HCT116 (cell line): ENCODE measurements at regions not wholly inside any gene's neighbourhood (a gene's known extent, or its start where the extent isn't known, plus 50 kb on each side); places are given as distances from the start of the nearest gene placed in this dataset.

Source experiments
- CBX3 ChIP-seq: IDR thresholded peaks from 2 replicates; pipeline ENCODE4 v1.6.1; 2012; ENCODE audit warnings: low read depth
- EZH2 ChIP-seq: fragments of 200-600 bp; sonication (generic); IDR thresholded peaks from 2 replicates; pipeline ENCODE4 v1.6.1; 2017; ENCODE audit warnings: antibody characterized with exemption, mixed run types
- POLR2A ChIP-seq: IDR thresholded peaks from 2 replicates; pipeline ENCODE4 v1.7.0; 2011; ENCODE audit warnings: borderline replicate concordance; ENCODE audit not compliant: insufficient read depth, insufficient read length; ENCODE audit errors: extremely low read depth
- POLR2AphosphoS5 ChIP-seq: IDR thresholded peaks from 2 replicates; pipeline ENCODE4 v1.6.1; 2011; ENCODE audit warnings: mild to moderate bottlenecking, low read depth, low read length, moderate library complexity
- RAD21 ChIP-seq: IDR thresholded peaks from 2 replicates; pipeline ENCODE4 v1.6.1; 2012; ENCODE audit warnings: low read depth, mild to moderate bottlenecking
- SP1 ChIP-seq: IDR thresholded peaks from 2 replicates; pipeline ENCODE4 v1.6.1; 2012; ENCODE audit warnings: low read depth
- YY1 ChIP-seq: IDR thresholded peaks from 2 replicates; pipeline ENCODE4 v1.6.1; 2011; ENCODE audit warnings: low read length, low read depth, moderate library complexity, mild to moderate bottlenecking; ENCODE audit not compliant: insufficient replicate concordance; ENCODE audit errors: extremely low read depth
- TF ChIP-seq, protein P1 (sequence below), 3 experiments: fragments of 200-600 bp in 1 of 3; sonication (generic) in 1 of 3; IDR thresholded peaks in 2 of 3; conservative IDR thresholded peaks in 1 of 3; 2 replicates each; pipeline ENCODE4 v1.5.1; 2012 to 2017; ENCODE audit warnings: low read depth in 2 of 3, low read length in 2 of 3, antibody characterized with exemption in 1 of 3, borderline replicate concordance in 1 of 3, control low read depth in 1 of 3, mild to moderate bottlenecking in 1 of 3, mixed read lengths in 1 of 3, mixed run types in 1 of 3, moderate library complexity in 1 of 3; ENCODE audit not compliant: insufficient read depth in 1 of 3
- TF ChIP-seq, protein P2 (sequence below): IDR thresholded peaks from 2 replicates; pipeline ENCODE4 v1.6.1; 2012; ENCODE audit warnings: low read depth
- TF ChIP-seq, protein P3 (sequence below): IDR thresholded peaks from 2 replicates; pipeline ENCODE4 v1.6.1; 2012

DNA sequence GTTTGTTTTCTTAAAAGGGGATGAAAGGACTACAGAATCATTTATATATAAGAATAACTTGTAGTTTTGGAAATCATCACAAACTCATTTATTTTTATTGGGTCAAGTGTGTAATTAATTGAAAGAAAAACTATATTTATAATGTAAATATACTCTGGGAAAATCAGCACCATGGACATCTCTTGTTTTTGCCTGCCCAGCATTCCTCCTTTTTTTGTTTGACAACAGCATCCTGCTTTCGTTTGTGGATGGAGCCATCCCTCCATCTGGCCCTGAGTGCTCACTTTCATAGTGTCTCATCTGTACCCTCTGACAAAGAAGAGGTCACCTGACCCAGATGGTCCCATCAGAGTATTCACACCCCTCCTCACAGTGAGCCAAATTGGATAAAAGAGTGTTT, 308.2 kb upstream of the HTR1E start:
- TF ChIP-seq, protein P1, sequence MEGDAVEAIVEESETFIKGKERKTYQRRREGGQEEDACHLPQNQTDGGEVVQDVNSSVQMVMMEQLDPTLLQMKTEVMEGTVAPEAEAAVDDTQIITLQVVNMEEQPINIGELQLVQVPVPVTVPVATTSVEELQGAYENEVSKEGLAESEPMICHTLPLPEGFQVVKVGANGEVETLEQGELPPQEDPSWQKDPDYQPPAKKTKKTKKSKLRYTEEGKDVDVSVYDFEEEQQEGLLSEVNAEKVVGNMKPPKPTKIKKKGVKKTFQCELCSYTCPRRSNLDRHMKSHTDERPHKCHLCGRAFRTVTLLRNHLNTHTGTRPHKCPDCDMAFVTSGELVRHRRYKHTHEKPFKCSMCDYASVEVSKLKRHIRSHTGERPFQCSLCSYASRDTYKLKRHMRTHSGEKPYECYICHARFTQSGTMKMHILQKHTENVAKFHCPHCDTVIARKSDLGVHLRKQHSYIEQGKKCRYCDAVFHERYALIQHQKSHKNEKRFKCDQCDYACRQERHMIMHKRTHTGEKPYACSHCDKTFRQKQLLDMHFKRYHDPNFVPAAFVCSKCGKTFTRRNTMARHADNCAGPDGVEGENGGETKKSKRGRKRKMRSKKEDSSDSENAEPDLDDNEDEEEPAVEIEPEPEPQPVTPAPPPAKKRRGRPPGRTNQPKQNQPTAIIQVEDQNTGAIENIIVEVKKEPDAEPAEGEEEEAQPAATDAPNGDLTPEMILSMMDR (IDR thresholded peaks at IDR 0.05 in 2 of 3, conservative IDR thresholded peaks at IDR 0.05 in 1 of 3; ENCODE audit: borderline replicate concordance in 1 of 3, insufficient read depth in 1 of 3, low read depth in 2 of 3, low read length in 2 of 3) = no peak
- TF ChIP-seq, protein P2, sequence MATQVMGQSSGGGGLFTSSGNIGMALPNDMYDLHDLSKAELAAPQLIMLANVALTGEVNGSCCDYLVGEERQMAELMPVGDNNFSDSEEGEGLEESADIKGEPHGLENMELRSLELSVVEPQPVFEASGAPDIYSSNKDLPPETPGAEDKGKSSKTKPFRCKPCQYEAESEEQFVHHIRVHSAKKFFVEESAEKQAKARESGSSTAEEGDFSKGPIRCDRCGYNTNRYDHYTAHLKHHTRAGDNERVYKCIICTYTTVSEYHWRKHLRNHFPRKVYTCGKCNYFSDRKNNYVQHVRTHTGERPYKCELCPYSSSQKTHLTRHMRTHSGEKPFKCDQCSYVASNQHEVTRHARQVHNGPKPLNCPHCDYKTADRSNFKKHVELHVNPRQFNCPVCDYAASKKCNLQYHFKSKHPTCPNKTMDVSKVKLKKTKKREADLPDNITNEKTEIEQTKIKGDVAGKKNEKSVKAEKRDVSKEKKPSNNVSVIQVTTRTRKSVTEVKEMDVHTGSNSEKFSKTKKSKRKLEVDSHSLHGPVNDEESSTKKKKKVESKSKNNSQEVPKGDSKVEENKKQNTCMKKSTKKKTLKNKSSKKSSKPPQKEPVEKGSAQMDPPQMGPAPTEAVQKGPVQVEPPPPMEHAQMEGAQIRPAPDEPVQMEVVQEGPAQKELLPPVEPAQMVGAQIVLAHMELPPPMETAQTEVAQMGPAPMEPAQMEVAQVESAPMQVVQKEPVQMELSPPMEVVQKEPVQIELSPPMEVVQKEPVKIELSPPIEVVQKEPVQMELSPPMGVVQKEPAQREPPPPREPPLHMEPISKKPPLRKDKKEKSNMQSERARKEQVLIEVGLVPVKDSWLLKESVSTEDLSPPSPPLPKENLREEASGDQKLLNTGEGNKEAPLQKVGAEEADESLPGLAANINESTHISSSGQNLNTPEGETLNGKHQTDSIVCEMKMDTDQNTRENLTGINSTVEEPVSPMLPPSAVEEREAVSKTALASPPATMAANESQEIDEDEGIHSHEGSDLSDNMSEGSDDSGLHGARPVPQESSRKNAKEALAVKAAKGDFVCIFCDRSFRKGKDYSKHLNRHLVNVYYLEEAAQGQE = 0 out of 2 replicates have a peak, but pooled peaks have one; percentile 4
- TF ChIP-seq YY1 (no peak), POLR2A (no peak), EZH2 (no peak), RAD21 (no peak), SP1 (no peak), CBX3 (no peak), POLR2AphosphoS5 (no peak)
- TF ChIP-seq, protein P3, sequence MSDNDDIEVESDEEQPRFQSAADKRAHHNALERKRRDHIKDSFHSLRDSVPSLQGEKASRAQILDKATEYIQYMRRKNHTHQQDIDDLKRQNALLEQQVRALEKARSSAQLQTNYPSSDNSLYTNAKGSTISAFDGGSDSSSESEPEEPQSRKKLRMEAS = no peak
